ENCODE measurements at regions not wholly inside any gene's neighbourhood (a gene's known extent, or its start where the extent isn't known, plus 50 kb on each side); places are given as distances from the start of the nearest gene placed in this dataset.

- Histone ChIP-seq H3K36me3 (ENCODE audit: low read depth) (no peaks in the 10 kb centered on the region), H3K9me3 (no peaks in the 10 kb centered on the region), H3K4me3 (no peak overlapping the region), H3K4me1 (ENCODE audit: low read depth) (no peaks in the 10 kb centered on the region)
- TF ChIP-seq, protein P1, sequence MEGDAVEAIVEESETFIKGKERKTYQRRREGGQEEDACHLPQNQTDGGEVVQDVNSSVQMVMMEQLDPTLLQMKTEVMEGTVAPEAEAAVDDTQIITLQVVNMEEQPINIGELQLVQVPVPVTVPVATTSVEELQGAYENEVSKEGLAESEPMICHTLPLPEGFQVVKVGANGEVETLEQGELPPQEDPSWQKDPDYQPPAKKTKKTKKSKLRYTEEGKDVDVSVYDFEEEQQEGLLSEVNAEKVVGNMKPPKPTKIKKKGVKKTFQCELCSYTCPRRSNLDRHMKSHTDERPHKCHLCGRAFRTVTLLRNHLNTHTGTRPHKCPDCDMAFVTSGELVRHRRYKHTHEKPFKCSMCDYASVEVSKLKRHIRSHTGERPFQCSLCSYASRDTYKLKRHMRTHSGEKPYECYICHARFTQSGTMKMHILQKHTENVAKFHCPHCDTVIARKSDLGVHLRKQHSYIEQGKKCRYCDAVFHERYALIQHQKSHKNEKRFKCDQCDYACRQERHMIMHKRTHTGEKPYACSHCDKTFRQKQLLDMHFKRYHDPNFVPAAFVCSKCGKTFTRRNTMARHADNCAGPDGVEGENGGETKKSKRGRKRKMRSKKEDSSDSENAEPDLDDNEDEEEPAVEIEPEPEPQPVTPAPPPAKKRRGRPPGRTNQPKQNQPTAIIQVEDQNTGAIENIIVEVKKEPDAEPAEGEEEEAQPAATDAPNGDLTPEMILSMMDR (IDR thresholded peaks at IDR 0.05), result no peak
- no peak for ATAC-seq
- intact Hi-C loops (cut with DNase I, micrococcal nuclease), result no loop called here
- DNase-seq, result no peak
Measured at GRCh38 chr2:58971511-58972360, 730.6 kb upstream of the FANCL start.

GRCh38 chr2:58970365-58970764, 729.2 kb upstream of the FANCL start:
- DNase-seq, result no peak
- Histone ChIP-seq H3K9me3 (no peaks in the 10 kb centered on the region), H3K4me1 (ENCODE audit: low read depth) (no peaks in the 10 kb centered on the region), H3K36me3 (ENCODE audit: low read depth) (no peaks in the 10 kb centered on the region), H3K4me3 (no peak overlapping the region)
- intact Hi-C loops (cut with DNase I, micrococcal nuclease), result no loop called here
- TF ChIP-seq, protein P1 (IDR thresholded peaks at IDR 0.05), result no peak
- ATAC-seq, result no peak

- Histone ChIP-seq H3K9me3 (no peaks in the 10 kb centered on the region), H3K4me1 (ENCODE audit: low read depth) (no peaks in the 10 kb centered on the region), H3K36me3 (ENCODE audit: low read depth) (no peaks in the 10 kb centered on the region), H3K4me3 (no peak overlapping the region)
- ATAC-seq, result no peak
- TF ChIP-seq, protein P1 (IDR thresholded peaks at IDR 0.05), result no peak
- no peak for DNase-seq
- intact Hi-C loops (cut with DNase I, micrococcal nuclease), result no loop called here
Measured at GRCh38 chr2:58968885-58969284, 727.8 kb upstream of the FANCL start.

DNA sequence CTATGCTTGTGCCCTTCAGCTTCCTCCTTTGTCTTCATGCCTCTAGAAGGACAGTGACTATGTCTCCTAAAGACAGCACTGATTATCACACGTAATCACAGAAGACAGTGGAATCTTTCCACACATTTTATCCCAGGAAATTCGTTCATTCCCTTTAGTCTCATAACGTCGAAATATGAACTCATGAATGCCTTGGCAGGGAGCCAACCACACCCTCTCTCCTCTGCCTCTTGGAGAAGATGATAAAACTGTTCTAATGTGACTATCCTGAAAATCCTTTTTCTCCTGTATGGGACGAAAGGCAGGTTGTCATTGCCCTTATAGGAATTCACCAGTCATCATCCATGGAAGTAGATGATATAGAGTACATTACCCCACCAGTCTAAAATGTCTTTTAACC, 726.6 kb upstream of the FANCL start:
- no peaks in the 10 kb centered on the region for H3K4me1 ChIP-seq (ENCODE audit: low read depth)
- DNase-seq, result peak in 1 of 3 donors; percentile 48
- H3K4me3 ChIP-seq, result no peak overlapping the region
- H3K9me3 ChIP-seq, result no peaks in the 10 kb centered on the region
- intact Hi-C loops (cut with DNase I, micrococcal nuclease), result no loop called here
- TF ChIP-seq, protein P1 (IDR thresholded peaks at IDR 0.05), result no peak
- H3K36me3 ChIP-seq (ENCODE audit: low read depth), result no peaks in the 10 kb centered on the region
- no peak for ATAC-seq

- DNase-seq, result no peak
- no peak for ATAC-seq
Measured at GRCh38 chr2:58965602-58966001, 724.5 kb upstream of the FANCL start.

More at GRCh38 chr2:58965602-58966001, 724.5 kb upstream of the FANCL start:
- no peaks in the 10 kb centered on the region for H3K4me1 ChIP-seq (ENCODE audit: low read depth)
- TF ChIP-seq, protein P1 (IDR thresholded peaks at IDR 0.05), result no peak
- H3K9me3 ChIP-seq, result no peaks in the 10 kb centered on the region
- intact Hi-C loops (cut with DNase I, micrococcal nuclease), result no loop called here
- H3K36me3 ChIP-seq (ENCODE audit: low read depth), result no peaks in the 10 kb centered on the region
- H3K4me3 ChIP-seq, result no peak overlapping the region
